WTC11 (cell line): ENCODE measurements at regions not wholly inside any gene's neighbourhood (a gene's known extent, or its start where the extent isn't known, plus 50 kb on each side); places are given as distances from the start of the nearest gene placed in this dataset.

Experiments
- JUN ChIP-seq: sonication (generic); formaldehyde crosslinking; IDR thresholded peaks from 2 replicates; pipeline ENCODE4 v1.8.0; 2023; ENCODE audit warnings: mild to moderate bottlenecking, missing genetic modification reagents
- NR2C2 ChIP-seq: sonication (generic); formaldehyde crosslinking; IDR thresholded peaks from 2 replicates; pipeline ENCODE4 v1.8.0; 2022; ENCODE audit warnings: mild to moderate bottlenecking, missing genetic modification reagents
- TEAD4 ChIP-seq: sonication (generic); formaldehyde crosslinking; IDR thresholded peaks from 2 replicates; pipeline ENCODE4 v1.8.0; 2022; ENCODE audit warnings: mild to moderate bottlenecking, missing genetic modification reagents
- ZNF121 ChIP-seq: sonication (generic); formaldehyde crosslinking; IDR thresholded peaks from 2 replicates; pipeline ENCODE4 v1.8.0; 2023; ENCODE audit warnings: missing genetic modification reagents
- TF ChIP-seq, protein P1 (sequence below): sonication (generic); formaldehyde crosslinking; IDR thresholded peaks from 2 replicates; pipeline ENCODE4 v1.8.1; 2023; ENCODE audit warnings: mild to moderate bottlenecking, moderate library complexity, missing genetic modification reagents
- TF ChIP-seq, protein P2 (sequence below): fragments of 200-600 bp; IDR thresholded peaks from 2 replicates; pipeline ENCODE4 v1.8.0; 2022; ENCODE audit warnings: antibody characterized with exemption

DNA sequence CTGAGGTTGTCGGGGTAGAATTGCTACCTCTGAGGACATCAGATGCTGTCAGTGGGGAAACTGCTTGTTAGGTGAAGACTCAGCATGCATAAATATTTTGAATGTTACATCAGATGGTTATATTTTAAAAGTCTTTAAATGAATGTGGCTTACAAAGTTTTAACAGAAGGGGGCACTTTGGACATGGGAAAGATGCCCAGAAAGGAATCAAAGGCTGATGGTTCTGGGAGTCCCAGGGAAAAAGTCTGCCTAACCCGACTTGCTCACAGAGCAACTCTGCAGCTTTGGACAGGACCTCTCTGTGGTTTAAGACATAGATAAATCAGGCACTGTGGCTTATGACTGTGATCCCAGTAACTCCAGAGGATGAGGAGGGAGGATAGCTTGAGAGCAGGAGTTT lies 474.9 kb downstream of the ATP23 start:
- TF ChIP-seq ZNF121: no peak; the same call in 1 of the 2 replicates
- TF ChIP-seq, protein P1, sequence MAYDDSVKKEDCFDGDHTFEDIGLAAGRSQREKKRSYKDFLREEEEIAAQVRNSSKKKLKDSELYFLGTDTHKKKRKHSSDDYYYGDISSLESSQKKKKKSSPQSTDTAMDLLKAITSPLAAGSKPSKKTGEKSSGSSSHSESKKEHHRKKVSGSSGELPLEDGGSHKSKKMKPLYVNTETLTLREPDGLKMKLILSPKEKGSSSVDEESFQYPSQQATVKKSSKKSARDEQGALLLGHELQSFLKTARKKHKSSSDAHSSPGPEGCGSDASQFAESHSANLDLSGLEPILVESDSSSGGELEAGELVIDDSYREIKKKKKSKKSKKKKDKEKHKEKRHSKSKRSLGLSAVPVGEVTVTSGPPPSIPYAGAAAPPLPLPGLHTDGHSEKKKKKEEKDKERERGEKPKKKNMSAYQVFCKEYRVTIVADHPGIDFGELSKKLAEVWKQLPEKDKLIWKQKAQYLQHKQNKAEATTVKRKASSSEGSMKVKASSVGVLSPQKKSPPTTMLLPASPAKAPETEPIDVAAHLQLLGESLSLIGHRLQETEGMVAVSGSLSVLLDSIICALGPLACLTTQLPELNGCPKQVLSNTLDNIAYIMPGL (CRISPR knock-in tag): no peak
- TF ChIP-seq TEAD4 (CRISPR knock-in tag): no peak
- TF ChIP-seq, protein P2, sequence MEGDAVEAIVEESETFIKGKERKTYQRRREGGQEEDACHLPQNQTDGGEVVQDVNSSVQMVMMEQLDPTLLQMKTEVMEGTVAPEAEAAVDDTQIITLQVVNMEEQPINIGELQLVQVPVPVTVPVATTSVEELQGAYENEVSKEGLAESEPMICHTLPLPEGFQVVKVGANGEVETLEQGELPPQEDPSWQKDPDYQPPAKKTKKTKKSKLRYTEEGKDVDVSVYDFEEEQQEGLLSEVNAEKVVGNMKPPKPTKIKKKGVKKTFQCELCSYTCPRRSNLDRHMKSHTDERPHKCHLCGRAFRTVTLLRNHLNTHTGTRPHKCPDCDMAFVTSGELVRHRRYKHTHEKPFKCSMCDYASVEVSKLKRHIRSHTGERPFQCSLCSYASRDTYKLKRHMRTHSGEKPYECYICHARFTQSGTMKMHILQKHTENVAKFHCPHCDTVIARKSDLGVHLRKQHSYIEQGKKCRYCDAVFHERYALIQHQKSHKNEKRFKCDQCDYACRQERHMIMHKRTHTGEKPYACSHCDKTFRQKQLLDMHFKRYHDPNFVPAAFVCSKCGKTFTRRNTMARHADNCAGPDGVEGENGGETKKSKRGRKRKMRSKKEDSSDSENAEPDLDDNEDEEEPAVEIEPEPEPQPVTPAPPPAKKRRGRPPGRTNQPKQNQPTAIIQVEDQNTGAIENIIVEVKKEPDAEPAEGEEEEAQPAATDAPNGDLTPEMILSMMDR: no peak
- TF ChIP-seq NR2C2 (CRISPR knock-in tag): no peak
- no peak for TF ChIP-seq JUN (CRISPR knock-in tag)
